Inferior parietal cortex (tissue), 1 donor: ENCODE measurements at regions not wholly inside any gene's neighbourhood (a gene's known extent, or its start where the extent isn't known, plus 50 kb on each side); places are given as distances from the start of the nearest gene placed in this dataset.

ENCODE experiments used
- DNase-seq: peaks from one replicate; pipeline ENCODE4 v3.0.0-alpha.2; 2016; ENCODE audit errors: extremely low spot score

DNA sequence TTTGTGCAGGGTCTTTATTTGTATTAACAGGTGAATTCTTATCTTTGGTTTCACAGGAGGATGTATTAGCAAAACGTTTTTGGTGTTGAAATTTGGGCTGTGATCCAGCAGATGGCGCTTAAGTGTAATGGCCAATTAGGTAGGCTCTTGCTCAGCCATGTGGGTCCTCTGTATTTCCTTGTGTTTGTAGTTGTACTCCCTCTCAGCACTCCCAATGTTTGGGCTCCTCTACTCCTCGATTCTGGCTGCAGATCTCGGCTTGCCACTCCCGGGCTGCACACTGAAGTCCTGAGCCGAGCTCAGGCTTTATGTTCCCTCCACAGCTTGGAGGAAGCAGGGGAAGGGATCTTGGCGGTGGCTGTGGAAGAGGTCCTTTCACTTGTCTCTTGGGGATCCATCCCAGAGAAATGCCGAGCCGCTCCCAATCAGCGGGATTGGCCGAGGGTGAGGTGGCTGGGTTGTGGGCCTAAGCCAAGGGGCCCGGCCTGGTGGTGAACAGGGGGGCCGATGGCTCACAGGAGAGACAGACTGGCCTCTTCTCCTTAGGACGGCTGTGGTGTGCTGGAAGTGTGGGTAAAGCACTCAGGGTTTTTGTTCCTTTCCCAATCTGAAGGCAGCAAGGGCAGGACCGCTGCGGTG lies 133.7 kb downstream of the AEBP2 start:
- DNase-seq: no peak

- no peak for DNase-seq
Measured at GRCh38 chr12:19573866-19574265, 134.6 kb downstream of the AEBP2 start.

- DNase-seq: no peak
Measured at GRCh38 chr12:19574601-19575000, 135.3 kb downstream of the AEBP2 start.

DNA sequence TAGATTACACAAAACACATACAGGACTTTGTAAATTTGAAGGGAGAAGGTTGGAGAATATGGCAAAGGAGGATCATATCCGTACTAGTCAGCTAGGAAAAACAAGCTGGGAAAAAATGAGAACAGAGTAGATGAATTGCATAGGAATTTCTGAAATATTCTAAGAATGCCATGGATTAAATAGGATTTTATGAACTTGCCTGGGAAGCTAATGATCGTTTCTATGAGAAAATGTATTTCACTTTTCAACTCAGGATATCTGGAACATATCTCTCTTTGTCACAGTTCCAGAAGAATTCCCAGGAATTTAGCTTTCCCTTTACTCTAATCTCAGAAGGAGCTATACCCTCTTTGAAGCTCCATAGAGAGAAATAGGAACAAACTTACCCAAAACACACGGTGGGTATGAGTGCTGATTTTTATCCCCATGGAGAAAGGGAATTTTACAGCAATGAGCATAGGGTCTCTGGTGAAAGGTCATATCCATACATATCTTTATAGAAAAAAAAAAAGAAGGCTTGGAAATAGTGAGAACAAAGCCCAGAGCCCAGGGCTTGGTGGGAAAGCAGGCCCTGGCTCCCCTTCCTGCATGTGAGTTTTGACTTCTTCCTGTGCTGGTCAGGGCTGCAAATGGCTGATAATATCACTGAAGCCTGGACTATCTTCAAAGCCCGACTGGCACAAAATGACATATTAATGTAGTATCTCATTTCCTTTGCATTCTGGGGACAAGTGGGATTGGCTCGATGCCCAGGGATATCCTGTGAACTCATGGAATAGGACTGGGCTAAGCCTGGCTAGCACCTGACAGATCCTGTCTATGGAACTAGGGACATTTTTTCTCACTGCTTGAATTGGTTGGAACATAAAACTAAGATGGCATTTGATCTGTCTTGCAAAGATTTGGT lies 136.3 kb downstream of the AEBP2 start:
- no peak for DNase-seq

DNA sequence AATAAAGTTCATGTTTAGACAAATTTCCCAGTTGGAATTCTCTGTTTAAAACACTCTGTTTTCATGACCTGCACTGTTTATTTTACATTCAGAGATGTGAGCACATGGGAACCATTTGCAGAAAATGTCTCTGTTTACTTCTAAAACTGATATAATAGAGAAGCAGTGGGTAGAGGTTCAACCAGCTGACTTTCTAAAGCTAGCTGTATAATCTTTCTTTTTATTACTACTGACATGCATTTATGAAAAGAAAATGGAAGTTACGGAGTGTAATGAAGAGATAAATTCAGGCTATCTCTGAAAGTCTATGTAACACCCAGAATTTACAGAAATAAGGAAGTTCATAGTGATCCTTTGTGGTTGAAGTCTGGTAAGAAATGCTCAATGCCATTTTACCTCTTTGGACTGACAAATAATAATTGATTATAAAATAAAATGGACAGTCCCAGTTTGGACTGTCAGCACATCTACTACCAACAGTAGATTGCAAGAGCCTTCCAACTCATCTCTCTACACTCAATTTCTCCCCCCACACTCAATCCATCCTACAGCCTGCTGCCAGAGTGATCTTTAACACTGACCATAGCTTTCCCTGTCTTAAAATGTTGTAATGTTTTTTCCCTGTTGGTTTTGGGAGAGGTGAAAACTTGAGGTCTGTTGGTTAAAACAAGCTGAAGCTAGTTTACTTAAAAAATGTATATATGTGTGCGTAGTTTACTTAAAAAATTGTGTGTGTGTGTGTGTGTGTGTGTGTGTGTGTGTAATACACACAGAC lies 137.4 kb downstream of the AEBP2 start:
- DNase-seq: no peak

DNA sequence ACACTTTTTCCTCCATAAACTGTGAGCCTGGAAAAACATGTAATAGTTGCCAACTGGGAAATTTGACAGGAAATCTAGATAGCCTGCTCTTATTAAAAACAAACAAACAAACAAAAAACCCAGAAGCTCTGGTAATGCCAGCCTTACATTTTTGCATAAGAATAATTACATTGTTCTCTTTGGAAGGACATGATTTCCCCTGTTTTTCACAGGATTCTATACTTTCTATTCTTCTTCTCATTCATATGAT lies 137.9 kb downstream of the AEBP2 start:
- DNase-seq: no peak

- no peak for DNase-seq
Measured at GRCh38 chr12:19584732-19585131, 145.4 kb downstream of the AEBP2 start.

- DNase-seq: no peak
Measured at GRCh38 chr12:19588951-19589350, 149.7 kb downstream of the AEBP2 start.

- no peak for DNase-seq
Measured at GRCh38 chr12:19591951-19592350, 152.7 kb downstream of the AEBP2 start.

- no peak for DNase-seq
Measured at GRCh38 chr12:19596434-19597166, 157.3 kb downstream of the AEBP2 start.

DNA sequence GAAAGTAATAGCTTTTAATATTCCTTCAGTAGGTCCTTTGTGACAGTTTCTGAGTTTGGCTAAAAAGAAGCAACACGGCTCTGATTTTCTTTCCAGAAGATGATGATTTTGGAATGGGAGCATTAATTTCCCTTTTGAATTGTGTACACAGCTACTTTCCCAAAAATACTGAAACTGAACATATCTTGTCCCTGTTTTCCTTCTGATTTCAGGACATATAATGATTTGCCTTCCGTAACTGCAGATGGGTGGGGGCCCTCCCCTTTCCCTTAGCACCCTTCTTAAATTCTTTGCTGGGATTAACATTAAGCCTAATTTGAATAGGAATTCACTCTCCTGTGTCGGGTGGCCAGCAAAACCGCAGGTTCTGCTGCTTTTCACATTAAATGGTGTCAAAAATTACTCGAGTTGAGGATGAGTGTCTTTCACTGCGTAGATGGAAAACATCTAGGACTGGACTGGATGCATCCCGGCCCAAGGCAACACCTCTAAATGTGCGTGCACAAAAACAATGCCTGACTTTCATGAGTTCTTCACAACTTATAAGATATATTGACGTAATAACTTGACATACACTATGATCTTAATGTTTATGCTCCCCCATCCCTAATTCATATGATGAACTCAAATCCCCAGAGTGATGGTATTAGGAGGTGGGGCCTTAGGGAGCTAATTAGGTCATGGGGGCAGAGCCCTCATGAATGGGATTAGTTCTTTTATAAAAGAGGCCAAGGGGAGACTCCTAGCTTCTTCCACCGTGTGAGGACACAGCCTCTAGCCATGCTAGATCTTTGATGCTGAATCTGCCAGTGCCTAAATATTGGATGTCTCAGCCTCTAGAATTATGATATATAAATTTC lies 158.1 kb downstream of the AEBP2 start:
- no peak for DNase-seq

- DNase-seq: no peak
Measured at GRCh38 chr12:19605720-19606119, 166.4 kb downstream of the AEBP2 start.

- DNase-seq: no peak
Measured at GRCh38 chr12:19608039-19608438, 168.7 kb downstream of the AEBP2 start.

DNA sequence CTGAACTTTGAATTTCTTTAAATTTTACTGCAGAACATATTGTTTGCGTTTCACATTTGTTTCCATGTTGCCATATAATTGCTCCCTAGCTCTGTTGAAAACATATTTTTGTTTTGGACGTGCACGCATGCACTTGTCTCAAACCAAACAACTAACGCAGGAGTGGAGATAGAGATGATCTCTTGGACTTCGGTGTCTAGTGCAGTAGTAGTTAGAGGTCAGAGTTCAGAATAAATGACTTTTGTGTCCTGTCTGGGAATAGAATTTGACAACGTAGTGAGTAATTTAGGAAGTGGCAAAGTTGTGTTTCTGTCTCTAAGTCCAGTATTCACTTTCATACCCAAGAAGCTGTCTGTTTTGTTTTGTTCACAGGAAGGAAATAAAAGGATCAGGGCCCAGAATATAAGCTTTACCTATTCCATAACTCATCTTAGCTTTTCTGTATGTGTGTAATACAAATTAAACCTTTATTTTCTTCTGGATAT lies 173.8 kb downstream of the AEBP2 start:
- no peak for DNase-seq

DNA sequence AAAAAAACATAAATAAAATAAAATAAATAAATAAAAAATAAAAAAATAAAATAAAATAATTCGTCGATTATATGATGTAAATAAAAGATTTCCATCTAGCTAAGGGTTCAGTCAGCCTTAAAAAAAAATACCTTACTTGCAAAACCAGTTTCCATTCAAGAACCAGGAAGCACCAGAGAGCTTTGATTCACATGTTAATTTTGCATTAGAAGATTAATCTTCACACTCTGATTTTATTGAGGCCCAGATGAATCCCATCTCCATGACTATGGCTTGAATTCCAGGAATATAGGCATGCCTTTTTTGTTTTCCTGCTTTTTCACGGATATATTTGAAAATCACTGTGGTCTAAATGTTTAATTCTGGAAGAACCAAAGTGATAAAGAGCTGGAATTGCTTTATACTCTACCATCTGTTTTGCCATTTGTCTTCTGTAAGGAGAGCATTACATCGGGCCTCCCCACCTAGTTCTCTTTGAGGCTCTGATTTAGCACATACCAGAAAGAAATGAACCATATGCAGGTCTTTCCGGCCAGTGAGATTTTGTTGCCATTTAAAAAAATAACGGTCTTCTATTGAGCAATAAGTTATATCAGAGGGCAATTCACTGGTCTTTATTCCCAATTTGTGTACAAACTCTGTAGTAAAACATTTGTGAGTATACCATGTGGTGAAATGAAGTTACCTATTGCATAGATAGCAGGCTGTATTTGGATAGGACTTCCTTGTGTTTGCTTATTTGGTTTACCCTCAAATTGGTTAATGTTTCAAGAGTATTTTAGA lies 175.5 kb downstream of the AEBP2 start:
- DNase-seq: peak; percentile 8

GRCh38 chr12:19615384-19615725 lies 176.1 kb downstream of the AEBP2 start:
- DNase-seq: peak; percentile 15

- DNase-seq: no peak
Measured at GRCh38 chr12:19616781-19617180, 177.5 kb downstream of the AEBP2 start.

DNA sequence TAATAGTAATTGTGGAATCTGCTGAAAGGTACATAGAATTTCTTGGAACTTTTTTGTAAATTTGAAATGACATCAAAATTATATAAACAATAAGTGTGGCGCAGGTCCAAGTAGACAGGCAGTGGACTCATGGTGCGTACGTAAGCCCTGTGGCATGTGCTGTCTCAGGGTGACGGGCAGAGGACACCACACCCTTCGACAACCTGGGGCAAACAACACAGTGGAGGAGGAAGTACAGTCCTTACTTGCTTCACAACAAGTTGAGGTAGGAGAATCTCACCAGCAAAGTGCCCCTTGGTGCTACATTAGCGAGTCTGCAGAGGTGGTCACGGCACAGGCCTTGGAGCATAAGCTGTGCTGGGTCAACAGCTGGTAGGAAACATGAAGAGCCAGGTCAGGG lies 180.9 kb downstream of the AEBP2 start:
- no peak for DNase-seq

DNA sequence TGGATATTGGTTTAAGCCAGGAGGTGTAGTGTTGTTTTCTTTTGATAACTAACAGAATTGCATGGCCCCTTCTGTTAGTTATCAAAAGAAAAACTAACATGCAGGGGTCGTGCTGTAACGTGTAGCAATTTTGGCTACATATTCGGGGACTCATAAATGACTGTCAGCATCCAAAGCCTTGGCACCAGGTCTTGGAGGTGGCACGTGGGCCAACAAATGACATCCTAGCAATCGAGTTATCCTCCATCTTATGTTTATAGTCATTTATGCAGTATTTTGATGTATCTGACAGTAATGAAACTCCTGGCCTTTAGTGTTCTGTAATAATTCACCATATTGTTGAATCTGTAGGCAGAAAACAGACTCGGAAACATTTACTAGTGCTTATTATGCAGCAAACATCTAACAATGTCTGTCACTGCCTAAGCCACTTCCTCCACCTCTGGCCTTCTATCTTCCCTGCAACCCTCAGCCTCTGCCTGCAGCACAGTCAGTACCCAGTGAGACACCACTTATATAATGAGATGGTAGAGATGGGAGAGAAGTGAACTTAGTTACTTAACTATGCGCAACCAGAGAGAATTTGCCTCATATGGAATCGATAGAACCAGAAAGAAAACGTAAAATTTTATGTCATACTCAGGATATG lies 184.6 kb downstream of the AEBP2 start:
- no peak for DNase-seq

GRCh38 chr12:19624491-19624890 lies 185.2 kb downstream of the AEBP2 start:
- no peak for DNase-seq
